Smooth muscle cell (in vitro differentiated cells): ENCODE measurements at regions not wholly inside any gene's neighbourhood (a gene's known extent, or its start where the extent isn't known, plus 50 kb on each side); places are given as distances from the start of the nearest gene placed in this dataset.

Source experiments
- DNase-seq: peaks from one replicate; lab custom pipeline; 2025; ENCODE audit not compliant: unreplicated experiment; lab: John Stamatoyannopoulos, UW
- H2AFZ ChIP-seq: fragments of 200-600 bp; sonication (generic); 2 replicates; pipeline ENCODE4 v1.6.0; 2016; ENCODE audit warnings: antibody characterized with exemption, low read depth, mild to moderate bottlenecking
- H3F3A ChIP-seq: fragments of 200-600 bp; sonication (generic); 2 replicates; pipeline ENCODE4 v1.6.0; 2017; ENCODE audit warnings: antibody characterized with exemption, low read depth
- H3K27ac ChIP-seq: fragments of 200-600 bp; sonication (generic); 2 replicates; pipeline ENCODE4 v1.5.1; 2016; ENCODE audit warnings: low read depth, mild to moderate bottlenecking
- H3K27me3 ChIP-seq: fragments of 200-600 bp; sonication (generic); 2 replicates; pipeline ENCODE4 v1.6.1; 2016; ENCODE audit warnings: low read depth, mild to moderate bottlenecking
- H3K36me3 ChIP-seq: fragments of 200-600 bp; sonication (generic); 2 replicates; pipeline ENCODE4 v1.5.1; 2016; ENCODE audit warnings: low read depth
- H3K4me1 ChIP-seq: fragments of 200-600 bp; sonication (generic); 2 replicates; pipeline ENCODE4 v1.5.1; 2016; ENCODE audit warnings: low read depth
- H3K4me2 ChIP-seq: fragments of 200-600 bp; sonication (generic); 2 replicates; pipeline ENCODE4 v1.6.0; 2016; ENCODE audit warnings: mild to moderate bottlenecking
- H3K4me3 ChIP-seq: fragments of 200-600 bp; sonication (generic); 2 replicates; pipeline ENCODE4 v1.5.1; 2016; ENCODE audit warnings: mild to moderate bottlenecking
- H3K79me2 ChIP-seq: fragments of 200-600 bp; sonication (generic); 2 replicates; pipeline ENCODE4 v1.6.0; 2016; ENCODE audit warnings: low read depth, mild to moderate bottlenecking
- H3K9ac ChIP-seq: fragments of 200-600 bp; sonication (generic); 2 replicates; pipeline ENCODE4 v1.6.0; 2016; ENCODE audit warnings: low read depth
- H3K9me3 ChIP-seq: fragments of 200-600 bp; sonication (generic); replicated peaks from 2 replicates; pipeline ENCODE4 v1.5.1; 2016; ENCODE audit warnings: low read depth
- H4K20me1 ChIP-seq: fragments of 200-600 bp; sonication (generic); 2 replicates; pipeline ENCODE4 v1.6.0; 2016; ENCODE audit warnings: low read depth
- CTCF ChIP-seq: fragments of 200-600 bp; sonication (generic); IDR thresholded peaks from 2 replicates; pipeline ENCODE4 v1.5.1; 2017; ENCODE audit warnings: borderline replicate concordance, mild to moderate bottlenecking, antibody characterized with exemption; ENCODE audit not compliant: insufficient read depth, poor library complexity, severe bottlenecking
- WGBS: methylation state at CpG from one replicate; pipeline ENCODE4 v1.1.7; 2016; ENCODE audit warnings: low lambda C conversion rate; 5-methylcytosine and 5-hydroxymethylcytosine counted together

GRCh38 chr4:136865526-136865925 lies 666.8 kb downstream of the PCDH18 start:
- Histone ChIP-seq H3K9me3 (no peaks in the 10 kb centered on the region), H4K20me1 (no peaks in the 10 kb centered on the region), H3K79me2 (no peaks in the 10 kb centered on the region), H2AFZ (no peak overlapping the region), H3K4me1 (peaks cover 4% of the 10 kb centered on the region), H3K4me2 (no peak overlapping the region), H3K36me3 (no peaks in the 10 kb centered on the region), H3K4me3 (no peak overlapping the region), H3F3A (no peaks in the 10 kb centered on the region), H3K27me3 (no peaks in the 10 kb centered on the region), H3K27ac (no peak overlapping the region), H3K9ac (no peak overlapping the region)
- no peak for TF ChIP-seq CTCF
- WGBS, result 84% methylated on average over 2 of the region's 2 CpGs
- DNase-seq, result no peak

GRCh38 chr4:136864604-136865185 lies 667.6 kb downstream of the PCDH18 start:
- Histone ChIP-seq H3K27ac (no peak overlapping the region), H3F3A (no peaks in the 10 kb centered on the region), H3K4me1 (peaks cover 4% of the 10 kb centered on the region), H3K4me3 (peak overlapping the region; percentile 24), H3K9me3 (no peaks in the 10 kb centered on the region), H3K9ac (no peak overlapping the region), H3K79me2 (no peaks in the 10 kb centered on the region), H3K4me2 (peak overlapping the region; percentile 65), H2AFZ (peak overlapping the region; percentile 88), H3K36me3 (no peaks in the 10 kb centered on the region), H4K20me1 (no peaks in the 10 kb centered on the region), H3K27me3 (no peaks in the 10 kb centered on the region)
- WGBS, result 0% methylated on average over 2 of the region's 2 CpGs
- TF ChIP-seq CTCF, result peak; percentile 89
- no peak for DNase-seq

- Histone ChIP-seq H3K9me3 (no peaks in the 10 kb centered on the region), H3K27me3 (no peaks in the 10 kb centered on the region), H3K9ac (no peak overlapping the region), H4K20me1 (no peaks in the 10 kb centered on the region), H3K4me2 (no peak overlapping the region), H3F3A (no peaks in the 10 kb centered on the region), H3K79me2 (no peaks in the 10 kb centered on the region), H3K36me3 (no peaks in the 10 kb centered on the region), H3K4me3 (no peak overlapping the region), H3K4me1 (peaks cover 4% of the 10 kb centered on the region), H3K27ac (no peak overlapping the region), H2AFZ (peak overlapping the region; percentile 88)
- no peak for DNase-seq
- no peak for TF ChIP-seq CTCF
- WGBS, result 46% methylated on average over 1 of the region's 1 CpG
These were observed 668.5 kb downstream of the PCDH18 start for GRCh38 chr4:136863756-136864155.

- Histone ChIP-seq H3K79me2 (no peaks in the 10 kb centered on the region), H3K36me3 (no peaks in the 10 kb centered on the region), H3K9ac (no peak overlapping the region), H2AFZ (no peak overlapping the region), H3K27me3 (no peaks in the 10 kb centered on the region), H3K27ac (no peak overlapping the region), H3K4me3 (no peak overlapping the region), H4K20me1 (no peaks in the 10 kb centered on the region), H3K4me2 (no peak overlapping the region), H3F3A (no peaks in the 10 kb centered on the region), H3K4me1 (peaks cover 4% of the 10 kb centered on the region), H3K9me3 (no peaks in the 10 kb centered on the region)
- TF ChIP-seq CTCF, result no peak
- DNase-seq, result no peak
- WGBS, result 84% methylated on average over 3 of the region's 3 CpGs
These were observed 669.6 kb downstream of the PCDH18 start for GRCh38 chr4:136862653-136863052.
